B cell (primary cell): ENCODE measurements at regions not wholly inside any gene's neighbourhood (a gene's known extent, or its start where the extent isn't known, plus 50 kb on each side); places are given as distances from the start of the nearest gene placed in this dataset.

Experiments used
- ATAC-seq: fragments of 200-7000 bp; cut with Tn5 transposase; one replicate; pipeline ENCODE4 v1.10.0; 2021; ENCODE audit warnings: low read depth, mild to moderate bottlenecking, moderate number of reproducible peaks, moderate library complexity
- CTCF ChIA-PET: fragments of 350-600 bp; sonication (Branson Sonifier 250); formaldehyde crosslinking; loops from one replicate; lab custom pipeline; 2021; ENCODE audit warnings: antibody characterized with exemption, inconsistent platforms; lab: Charles Lee
- POLR2A ChIA-PET: fragments of 350-600 bp; sonication (Branson Sonifier 250); formaldehyde crosslinking; loops from one replicate; lab custom pipeline; 2021; ENCODE audit warnings: antibody characterized with exemption; lab: Charles Lee
- DNase-seq: peaks from one replicate; pipeline ENCODE4 v3.0.0; 2013
- H2AFZ ChIP-seq: 2 replicates; pipeline ENCODE4 v1.6.1; 2012; ENCODE audit warnings: mild to moderate bottlenecking, low read depth, low read length; ENCODE audit not compliant: insufficient read depth, poor library complexity, severe bottlenecking
- H3K27ac ChIP-seq, 2 donors: 1 replicate in 1 of 2; 2 replicates in 1 of 2; pipeline ENCODE4 v1.5.1; 2012 to 2013; ENCODE audit warnings: low read length in 2 of 2, mild to moderate bottlenecking in 2 of 2, moderate library complexity in 1 of 2
- H3K27me3 ChIP-seq, 4 experiments: fragments of 200-600 bp in 1 of 4; sonication (generic) in 1 of 4; replicated peaks in 1 of 4; 1 replicate in 2 of 4; 2 replicates in 2 of 4; pipeline versions ENCODE4 v1.6.1 to v1.7.0; 2013 to 2016; ENCODE audit warnings: low read length in 3 of 4, mild to moderate bottlenecking in 2 of 4, mixed read lengths in 1 of 4, moderate library complexity in 1 of 4; ENCODE audit not compliant: insufficient read depth in 4 of 4, control insufficient read depth in 3 of 4; ENCODE audit errors: control extremely low read depth in 1 of 4
- H3K36me3 ChIP-seq, 2 experiments: replicated peaks in 1 of 2; 1 replicate in 1 of 2; 2 replicates in 1 of 2; pipeline versions ENCODE4 v1.6.1 to v1.7.1; 2013; ENCODE audit warnings: low read length in 1 of 2; ENCODE audit not compliant: insufficient read depth in 2 of 2, control insufficient read depth in 1 of 2; ENCODE audit errors: control extremely low read depth in 1 of 2, extremely low read depth in 1 of 2
- H3K4me1 ChIP-seq, 2 donors: fragments of 200-600 bp in 1 of 2; sonication (generic) in 1 of 2; 1 replicate in 1 of 2; 2 replicates in 1 of 2; pipeline versions ENCODE4 v1.5.1 to v1.6.1; 2013 to 2017; ENCODE audit warnings: low read length in 2 of 2; ENCODE audit not compliant: control insufficient read depth in 2 of 2, insufficient read depth in 2 of 2
- H3K4me2 ChIP-seq: replicated peaks from 2 replicates; pipeline ENCODE3; 2012; ENCODE audit warnings: mild to moderate bottlenecking, low read depth, low read length; ENCODE audit not compliant: poor library complexity, severe bottlenecking
- H3K4me3 ChIP-seq, 5 experiments: fragments of 200-600 bp in 1 of 5; sonication (generic) in 1 of 5; 1 replicate in 3 of 5; 2 replicates in 2 of 5; pipeline versions ENCODE4 v1.5.1 to v1.7.0; 2011 to 2016; ENCODE audit warnings: low read length in 4 of 5, mild to moderate bottlenecking in 4 of 5, low read depth in 2 of 5, control low read depth in 1 of 5, moderate library complexity in 1 of 5; ENCODE audit not compliant: insufficient read depth in 1 of 5; ENCODE audit errors: control extremely low read depth in 1 of 5, extremely low read depth in 1 of 5
- H3K79me2 ChIP-seq: fragments of 200-600 bp; sonication (generic); one replicate; pipeline ENCODE4 v1.6.0; 2016; ENCODE audit warnings: low read length; ENCODE audit not compliant: control insufficient read depth, insufficient read depth
- H3K9ac ChIP-seq: fragments of 200-600 bp; sonication (generic); 2 replicates; pipeline ENCODE4 v1.6.1; 2017; ENCODE audit warnings: mild to moderate bottlenecking, low read length, moderate library complexity
- H3K9me3 ChIP-seq, 3 donors: one replicate each; pipeline versions ENCODE4 v1.6.1 to v1.7.1; 2013; ENCODE audit warnings: low read length in 2 of 3; ENCODE audit not compliant: control insufficient read depth in 2 of 3, insufficient read depth in 1 of 3; ENCODE audit errors: control extremely low read depth in 1 of 3
- H4K20me1 ChIP-seq: 2 replicates; pipeline ENCODE4 v1.6.0; 2012; ENCODE audit warnings: mild to moderate bottlenecking, low read length; ENCODE audit not compliant: insufficient read depth, control insufficient read depth, poor library complexity, severe bottlenecking
- H3K27ac Mint-ChIP-seq: one replicate; pipeline ENCODE4 v1.8.0; 2021; ENCODE audit warnings: mixed read lengths
- H3K27me3 Mint-ChIP-seq: one replicate; pipeline ENCODE4 v1.8.0; 2021; ENCODE audit warnings: mixed read lengths
- H3K4me1 Mint-ChIP-seq: one replicate; pipeline ENCODE4 v1.8.0; 2021; ENCODE audit warnings: mixed read lengths
- H3K4me3 Mint-ChIP-seq: one replicate; pipeline ENCODE4 v1.8.0; 2021; ENCODE audit warnings: mixed read lengths
- H3K9me3 Mint-ChIP-seq: one replicate; pipeline ENCODE4 v1.8.0; 2022; ENCODE audit warnings: mixed read lengths; ENCODE audit not compliant: insufficient read depth
- CTCF ChIP-seq: fragments of 200-600 bp; IDR thresholded peaks from one replicate; pipeline ENCODE4 v1.8.0; 2022; ENCODE audit warnings: antibody characterized with exemption, mild to moderate bottlenecking
- EZH2 ChIP-seq: IDR thresholded peaks from 2 replicates; pipeline ENCODE4 v1.6.1; 2012; ENCODE audit warnings: borderline replicate concordance, low read depth, mild to moderate bottlenecking, moderate library complexity, low read length; ENCODE audit not compliant: insufficient read depth, poor library complexity, severe bottlenecking
- WGBS: methylation state at CpG from one replicate; pipeline ENCODE4 v1.1.5; 2013; ENCODE audit warnings: missing lambda C conversion rate; ENCODE audit not compliant: insufficient coverage; 5-methylcytosine and 5-hydroxymethylcytosine counted together
- intact Hi-C: fragments of 100-400 bp; cut with micrococcal nuclease; formaldehyde crosslinking; loops from one replicate; pipeline ENCODE4 v1.10.0; 2022

GRCh38 chr12:13547283-13547682 lies 350.8 kb downstream of the EMP1 start:
- peaks cover 9 to 16% of the 10 kb centered on the region in 2 donors for H3K4me1 ChIP-seq

GRCh38 chr12:13546231-13546630 lies 349.7 kb downstream of the EMP1 start:
- POLR2A ChIA-PET, result no interaction called here

More at GRCh38 chr12:13547283-13547682, 350.8 kb downstream of the EMP1 start:
- H3K4me3 Mint-ChIP-seq, result no peak overlapping the region
- no peaks in the 10 kb centered on the region for H3K27me3 Mint-ChIP-seq
- H3K9me3 ChIP-seq, result no peaks in the 10 kb centered on the region
- TF ChIP-seq EZH2 (no peak), CTCF (no peak)
- ChIA-PET CTCF (interaction anchor here (0.5 to 0.8 kb wide), 2 partner anchors 12 to 115 kb away, joined by 3 read pairs; no protein-coding TSS in a partner anchor), POLR2A (no interaction called here)
- H3K4me3 ChIP-seq, result no peak overlapping the region
- intact Hi-C loops, result no loop called here
- peaks cover 16% of the 10 kb centered on the region for H3K4me1 Mint-ChIP-seq
- no peaks in the 10 kb centered on the region for H3K36me3 ChIP-seq
- H3K4me2 ChIP-seq, result no peak overlapping the region
- ATAC-seq (no peak), DNase-seq (no peak)
- no peaks in the 10 kb centered on the region for H3K27me3 ChIP-seq
- no peak overlapping the region for H3K27ac ChIP-seq
- H4K20me1 ChIP-seq, result no peaks in the 10 kb centered on the region
- no peak overlapping the region for H3K27ac Mint-ChIP-seq
- no peaks in the 10 kb centered on the region for H3K9me3 Mint-ChIP-seq
- H2AFZ ChIP-seq, result no peak overlapping the region
- H3K79me2 ChIP-seq, result no peaks in the 10 kb centered on the region
- H3K9ac ChIP-seq, result no peak overlapping the region

More at GRCh38 chr12:13546231-13546630, 349.7 kb downstream of the EMP1 start:
- Histone ChIP-seq H3K27me3 (no peaks in the 10 kb centered on the region), H3K9ac (no peak overlapping the region), H3K4me1 (peaks cover 19 to 23% of the 10 kb centered on the region in 2 donors), H2AFZ (no peak overlapping the region), H3K27ac (no peak overlapping the region), H3K4me3 (no peak overlapping the region), H3K36me3 (no peaks in the 10 kb centered on the region), H3K9me3 (no peaks in the 10 kb centered on the region), H3K4me2 (no peak overlapping the region), H4K20me1 (no peaks in the 10 kb centered on the region), H3K79me2 (no peaks in the 10 kb centered on the region)
- Mint-ChIP-seq H3K9me3 (no peaks in the 10 kb centered on the region), H3K4me1 (peaks cover 13% of the 10 kb centered on the region), H3K27me3 (no peaks in the 10 kb centered on the region), H3K27ac (no peak overlapping the region), H3K4me3 (no peak overlapping the region)
- 100% methylated on average over 3 of the region's 3 CpGs for WGBS
- CTCF ChIA-PET, result interaction anchor here (0.7 kb wide), 1 partner anchor 93 kb away, joined by 3 read pairs; no protein-coding TSS in a partner anchor
- ATAC-seq (no peak), DNase-seq (no peak)
- TF ChIP-seq EZH2, result no peak
- TF ChIP-seq CTCF, result no peak
- intact Hi-C loops, result no loop called here
